ENCODE measurements at regions not wholly inside any gene's neighbourhood (a gene's known extent, or its start where the extent isn't known, plus 50 kb on each side); places are given as distances from the start of the nearest gene placed in this dataset.

GRCh38 chr15:95454403-95455262 is 875.9 kb upstream of the NR2F2 start:
- no peak for DNase-seq (ENCODE audit: low read depth)

GRCh38 chr15:95457520-95457919 is 873.0 kb upstream of the NR2F2 start:
- DNase-seq (ENCODE audit: low read depth), result no peak

GRCh38 chr15:95458721-95459120 is 871.8 kb upstream of the NR2F2 start:
- DNase-seq (ENCODE audit: low read depth), result no peak

- no peak for DNase-seq (ENCODE audit: low read depth)
These were observed 871.2 kb upstream of the NR2F2 start for GRCh38 chr15:95459273-95459672.

GRCh38 chr15:95464509-95464908 is 866.0 kb upstream of the NR2F2 start:
- DNase-seq (ENCODE audit: low read depth), result no peak

GRCh38 chr15:95468820-95469219 is 861.7 kb upstream of the NR2F2 start:
- no peak for DNase-seq (ENCODE audit: low read depth)

- no peak for DNase-seq (ENCODE audit: low read depth)
These were observed 861.0 kb upstream of the NR2F2 start for GRCh38 chr15:95469496-95470000.

GRCh38 chr15:95470529-95470928 is 860.0 kb upstream of the NR2F2 start:
- DNase-seq (ENCODE audit: low read depth), result no peak

- DNase-seq (ENCODE audit: low read depth), result no peak
These were observed 859.4 kb upstream of the NR2F2 start for GRCh38 chr15:95470997-95471689.

- no peak for DNase-seq (ENCODE audit: low read depth)
These were observed 858.8 kb upstream of the NR2F2 start for GRCh38 chr15:95471690-95472086.

GRCh38 chr15:95475067-95475466 is 855.4 kb upstream of the NR2F2 start:
- DNase-seq (ENCODE audit: low read depth), result no peak

GRCh38 chr15:95479308-95479707 is 851.2 kb upstream of the NR2F2 start:
- DNase-seq (ENCODE audit: low read depth), result no peak

GRCh38 chr15:95485367-95485766 is 845.1 kb upstream of the NR2F2 start:
- DNase-seq (ENCODE audit: low read depth), result no peak

GRCh38 chr15:95486224-95486623 is 844.3 kb upstream of the NR2F2 start:
- no peak for DNase-seq (ENCODE audit: low read depth)

- no peak for DNase-seq (ENCODE audit: low read depth)
These were observed 841.4 kb upstream of the NR2F2 start for GRCh38 chr15:95489103-95489502.

GRCh38 chr15:95492388-95493070 is 838.0 kb upstream of the NR2F2 start:
- no peak for DNase-seq (ENCODE audit: low read depth)

GRCh38 chr15:95494971-95495541 is 835.4 kb upstream of the NR2F2 start:
- DNase-seq (ENCODE audit: low read depth), result no peak

- no peak for DNase-seq (ENCODE audit: low read depth)
These were observed 832.9 kb upstream of the NR2F2 start for GRCh38 chr15:95497634-95498033.

- DNase-seq (ENCODE audit: low read depth), result no peak
These were observed 831.5 kb upstream of the NR2F2 start for GRCh38 chr15:95498961-95499360.

- no peak for DNase-seq (ENCODE audit: low read depth)
These were observed 831.1 kb upstream of the NR2F2 start for GRCh38 chr15:95499397-95499796.

GRCh38 chr15:95501865-95502264 is 828.6 kb upstream of the NR2F2 start:
- no peak for DNase-seq (ENCODE audit: low read depth)

GRCh38 chr15:95503107-95503506 is 827.4 kb upstream of the NR2F2 start:
- DNase-seq (ENCODE audit: low read depth), result no peak
